ENCODE measurements at regions not wholly inside any gene's neighbourhood (a gene's known extent, or its start where the extent isn't known, plus 50 kb on each side); places are given as distances from the start of the nearest gene placed in this dataset.

GRCh38 chr18:25727281-25727985, 363.0 kb downstream of the SS18 start:
- Histone ChIP-seq H3K36me3 (no peaks in the 10 kb centered on the region), H3K27me3 (peaks cover 0 to 3% (median 0%) of the 10 kb centered on the region in 3 donors), H3K4me3 (no peak overlapping the region), H3K9me3 (peaks cover 0 to 11% (median 2%) of the 10 kb centered on the region in 4 donors), H3K27ac (no peak overlapping the region), H3K4me1 (no peaks in the 10 kb centered on the region)
- DNase-seq = no peak
- intact Hi-C loops (cut with DNase I; ENCODE audit: low total_unique reads) = no loop called here
- no peak for TF ChIP-seq CTCF (IDR thresholded peaks at IDR 0.05)
- no peak for TF ChIP-seq EP300 (IDR thresholded peaks at IDR 0.05)
- TF ChIP-seq POLR2AphosphoS5 (IDR thresholded peaks at IDR 0.05) = no peak
- TF ChIP-seq POLR2A (IDR thresholded peaks at IDR 0.05) = no peak
- WGBS, 5 donors = 48 to 58% (median 53%) methylated on average over 5 of the region's 5 CpGs

- no peak overlapping the region for H3K27ac ChIP-seq
- intact Hi-C loops (cut with DNase I; ENCODE audit: low total_unique reads) = no loop called here
- peaks cover 0 to 3% (median 0%) of the 10 kb centered on the region in 3 donors for H3K27me3 ChIP-seq
- peak in 1 of 2 donors; percentile 19 for DNase-seq
- 57 to 63% (median 60%) methylated on average over 10 to 11 of the region's 11 CpGs for WGBS, 5 donors
- no peak for TF ChIP-seq CTCF (IDR thresholded peaks at IDR 0.05)
- no peak for TF ChIP-seq POLR2A (IDR thresholded peaks at IDR 0.05)
- TF ChIP-seq POLR2AphosphoS5 (IDR thresholded peaks at IDR 0.05) = no peak
- TF ChIP-seq EP300 (IDR thresholded peaks at IDR 0.05) = no peak
- peaks cover 0 to 11% (median 2%) of the 10 kb centered on the region in 4 donors for H3K9me3 ChIP-seq
- H3K36me3 ChIP-seq = no peaks in the 10 kb centered on the region
- no peaks in the 10 kb centered on the region for H3K4me1 ChIP-seq
- H3K4me3 ChIP-seq = no peak overlapping the region
These were observed 364.1 kb downstream of the SS18 start for GRCh38 chr18:25726298-25726697.

- Histone ChIP-seq H3K27ac (no peak overlapping the region), H3K27me3 (peaks cover 0 to 3% (median 0%) of the 10 kb centered on the region in 3 donors), H3K4me1 (no peaks in the 10 kb centered on the region), H3K36me3 (no peaks in the 10 kb centered on the region), H3K4me3 (no peak overlapping the region), H3K9me3 (peaks cover 0 to 5% (median 2%) of the 10 kb centered on the region in 4 donors)
- no peak for DNase-seq
- TF ChIP-seq EP300 (IDR thresholded peaks at IDR 0.05) (no peak), CTCF (IDR thresholded peaks at IDR 0.05) (no peak), POLR2A (IDR thresholded peaks at IDR 0.05) (no peak), POLR2AphosphoS5 (IDR thresholded peaks at IDR 0.05) (no peak)
- intact Hi-C loops (cut with DNase I; ENCODE audit: low total_unique reads) = no loop called here
- WGBS, 5 donors = 75 to 84% (median 76%) methylated on average over 2 of the region's 2 CpGs
These were observed 364.9 kb downstream of the SS18 start for GRCh38 chr18:25725501-25725900.

- H3K4me3 ChIP-seq = no peak overlapping the region
- no peak overlapping the region for H3K27ac ChIP-seq
- intact Hi-C loops (cut with DNase I; ENCODE audit: low total_unique reads) = no loop called here
- TF ChIP-seq EP300 (IDR thresholded peaks at IDR 0.05) (no peak), CTCF (IDR thresholded peaks at IDR 0.05) (no peak), POLR2A (IDR thresholded peaks at IDR 0.05) (no peak), POLR2AphosphoS5 (IDR thresholded peaks at IDR 0.05) (no peak)
- H3K36me3 ChIP-seq = no peaks in the 10 kb centered on the region
- H3K4me1 ChIP-seq = no peaks in the 10 kb centered on the region
- 77 to 82% (median 79%) methylated on average over 4 of the region's 4 CpGs for WGBS, 5 donors
- no peaks in the 10 kb centered on the region for H3K9me3 ChIP-seq
- DNase-seq = no peak
- H3K27me3 ChIP-seq = peaks cover 0 to 3% (median 0%) of the 10 kb centered on the region in 3 donors
These were observed 365.4 kb downstream of the SS18 start for GRCh38 chr18:25724997-25725396.
